BLaER1 (cell line): ENCODE measurements at regions not wholly inside any gene's neighbourhood (a gene's known extent, or its start where the extent isn't known, plus 50 kb on each side); places are given as distances from the start of the nearest gene placed in this dataset.
"Not testable (repeated sequence)": the region's sequence is repeated elsewhere in the genome, so short reads cannot be mapped to it uniquely, and the experiment has no call there.

ENCODE experiments used
- H3K27ac ChIP-seq: shearing (Covaris generic); formaldehyde crosslinking; 2 replicates; pipeline ENCODE4 v1.8.1; 2022
- H3K27me3 ChIP-seq: shearing (Covaris generic); formaldehyde crosslinking; 2 replicates; pipeline ENCODE4 v1.8.1; 2022
- H3K36me3 ChIP-seq: shearing (Covaris generic); formaldehyde crosslinking; 2 replicates; pipeline ENCODE4 v1.8.1; 2022
- H3K4me1 ChIP-seq: shearing (Covaris generic); formaldehyde crosslinking; 2 replicates; pipeline ENCODE4 v1.8.1; 2022
- H3K4me2 ChIP-seq: shearing (Covaris generic); formaldehyde crosslinking; 2 replicates; pipeline ENCODE4 v1.8.1; 2022
- H3K4me3 ChIP-seq: shearing (Covaris generic); formaldehyde crosslinking; 2 replicates; pipeline ENCODE4 v1.8.1; 2022
- H3K9ac ChIP-seq: shearing (Covaris generic); formaldehyde crosslinking; 2 replicates; pipeline ENCODE4 v1.8.1; 2022
- H3K9me3 ChIP-seq: shearing (Covaris generic); formaldehyde crosslinking; 2 replicates; pipeline ENCODE4 v1.8.1; 2022
- H4K20me1 ChIP-seq: shearing (Covaris generic); formaldehyde crosslinking; 2 replicates; pipeline ENCODE4 v1.8.1; 2022
- Cebpa-rat ChIP-seq: shearing (Covaris generic); IDR thresholded peaks from 2 replicates; pipeline ENCODE4 v1.8.1; 2022

DNA sequence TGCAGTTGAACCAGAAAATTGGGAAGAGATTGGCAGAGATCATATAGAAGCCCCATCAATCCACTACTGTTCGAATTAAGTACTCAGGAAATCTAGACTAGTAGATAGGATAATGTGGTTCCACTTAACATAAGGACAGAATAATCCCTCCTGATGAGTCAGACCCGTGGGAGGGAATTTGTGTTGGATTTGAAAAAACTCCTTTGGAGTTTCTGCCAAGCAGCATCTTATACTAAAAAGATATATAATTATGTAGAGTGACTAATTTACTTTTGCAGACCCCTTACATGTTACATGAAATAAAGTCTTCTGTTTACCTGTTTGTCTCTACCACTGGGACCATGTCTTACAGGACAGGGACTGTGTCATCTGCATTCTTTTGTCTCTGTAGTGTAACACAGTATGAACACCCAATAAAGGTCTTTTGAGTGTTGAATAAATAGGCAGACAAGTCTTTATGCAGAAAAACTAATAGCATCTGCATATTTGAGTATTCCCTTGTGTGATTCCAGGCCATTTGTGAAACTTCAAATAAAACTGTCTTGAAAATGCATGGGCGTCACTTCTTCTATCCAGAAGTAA, 122.6 kb upstream of the DNAJC10 start:
- no peak for TF ChIP-seq Cebpa-rat
- no peaks in the 10 kb centered on the region for H3K9me3 ChIP-seq
- H3K36me3 ChIP-seq, result no peaks in the 10 kb centered on the region
- H3K9ac ChIP-seq, result no peak overlapping the region
- no peak overlapping the region for H3K4me3 ChIP-seq
- H3K4me1 ChIP-seq, result no peaks in the 10 kb centered on the region
- H3K27me3 ChIP-seq, result no peaks in the 10 kb centered on the region
- H3K27ac ChIP-seq, result no peak overlapping the region
- H3K4me2 ChIP-seq, result no peak overlapping the region
- H4K20me1 ChIP-seq, result no peaks in the 10 kb centered on the region

DNA sequence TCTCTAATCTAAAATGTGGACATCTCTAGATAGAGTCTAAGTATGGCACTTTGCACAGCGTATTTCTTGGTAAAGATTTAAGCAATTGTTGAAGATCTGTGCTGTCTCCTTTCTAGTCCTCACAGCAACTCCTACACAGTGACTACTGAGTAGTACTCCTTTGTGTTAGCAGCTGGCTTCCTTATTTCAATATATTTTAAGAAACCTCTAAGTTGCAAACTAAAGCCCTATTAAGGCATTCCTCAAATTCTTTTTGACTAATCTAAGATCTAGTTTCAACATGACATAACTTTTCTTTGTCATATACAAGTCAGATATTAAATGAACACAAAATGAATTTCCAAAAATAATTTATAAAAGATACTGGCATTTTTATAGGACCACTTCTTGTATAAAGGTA, 121.8 kb upstream of the DNAJC10 start:
- H3K27ac ChIP-seq, result no peak overlapping the region
- H3K27me3 ChIP-seq, result no peaks in the 10 kb centered on the region
- TF ChIP-seq Cebpa-rat, result no peak
- H4K20me1 ChIP-seq, result no peaks in the 10 kb centered on the region
- H3K36me3 ChIP-seq, result no peaks in the 10 kb centered on the region
- no peak overlapping the region for H3K4me2 ChIP-seq
- no peak overlapping the region for H3K9ac ChIP-seq
- H3K4me1 ChIP-seq, result no peaks in the 10 kb centered on the region
- H3K9me3 ChIP-seq, result no peaks in the 10 kb centered on the region
- H3K4me3 ChIP-seq, result no peak overlapping the region

DNA sequence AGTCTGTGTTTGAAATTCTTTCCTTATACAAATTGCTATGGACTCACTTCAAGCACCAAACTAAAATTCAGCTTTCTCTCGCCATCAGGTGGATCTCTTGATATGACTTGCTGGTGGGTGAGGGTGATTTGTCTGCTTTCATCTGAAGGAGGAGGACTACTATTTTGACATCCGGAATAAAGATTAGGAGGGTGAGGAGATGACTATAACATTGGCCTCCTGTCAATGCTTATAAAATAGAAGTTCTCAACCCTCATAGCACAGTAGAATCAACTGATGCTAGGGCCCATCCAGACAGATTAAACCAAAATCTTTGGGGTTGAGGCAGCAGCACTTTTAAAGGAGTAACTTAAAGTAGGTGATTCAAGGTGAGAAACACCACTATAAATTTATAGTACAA, 120.4 kb upstream of the DNAJC10 start:
- Histone ChIP-seq H3K4me3 (no peak overlapping the region), H4K20me1 (no peaks in the 10 kb centered on the region), H3K4me2 (no peak overlapping the region), H3K9me3 (no peaks in the 10 kb centered on the region), H3K36me3 (no peaks in the 10 kb centered on the region), H3K4me1 (no peaks in the 10 kb centered on the region), H3K27me3 (no peaks in the 10 kb centered on the region), H3K9ac (no peak overlapping the region), H3K27ac (no peak overlapping the region)
- no peak for TF ChIP-seq Cebpa-rat

DNA sequence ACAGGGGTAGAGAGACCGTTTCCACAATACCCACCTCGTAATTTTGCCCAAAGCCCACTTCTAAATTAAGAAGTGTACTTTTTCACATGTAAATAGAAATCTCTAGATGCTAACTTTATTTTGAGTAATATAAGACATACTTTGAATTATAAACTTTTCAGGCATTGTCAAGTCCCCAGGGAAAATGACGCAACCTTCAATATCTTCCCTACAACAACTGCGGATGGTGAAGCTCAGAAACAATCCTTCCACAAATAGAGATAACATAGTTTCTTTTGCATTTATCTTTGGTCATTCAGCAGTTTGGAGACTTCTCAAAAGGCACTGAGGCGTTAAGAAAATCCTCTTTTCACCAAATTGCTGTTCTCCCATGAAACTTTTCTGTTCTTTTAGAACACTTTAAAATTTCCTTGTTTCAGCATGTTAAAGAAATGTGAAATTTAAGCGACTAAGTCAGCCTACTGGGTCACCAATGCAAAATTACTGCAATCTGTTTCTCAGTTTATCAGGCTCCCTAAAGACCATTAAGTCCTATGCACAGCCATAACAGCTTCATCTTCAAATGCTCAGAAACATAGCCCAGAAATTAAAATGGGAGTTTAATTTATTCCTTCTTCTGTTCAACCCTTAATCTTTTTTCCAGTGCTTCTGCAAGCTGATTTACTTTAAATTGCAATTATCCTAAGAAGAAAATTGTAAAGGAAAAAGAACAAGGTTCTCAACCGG, 118.3 kb upstream of the DNAJC10 start:
- Histone ChIP-seq H3K27ac (no peak overlapping the region), H3K4me2 (no peak overlapping the region), H3K4me3 (no peak overlapping the region), H3K9ac (no peak overlapping the region), H3K27me3 (no peaks in the 10 kb centered on the region), H3K4me1 (no peaks in the 10 kb centered on the region), H4K20me1 (no peaks in the 10 kb centered on the region), H3K9me3 (0 out of 2 replicates have a peak, but pooled peaks cover 8% of the 10 kb centered on the region), H3K36me3 (no peaks in the 10 kb centered on the region)
- TF ChIP-seq Cebpa-rat, result no peak

DNA sequence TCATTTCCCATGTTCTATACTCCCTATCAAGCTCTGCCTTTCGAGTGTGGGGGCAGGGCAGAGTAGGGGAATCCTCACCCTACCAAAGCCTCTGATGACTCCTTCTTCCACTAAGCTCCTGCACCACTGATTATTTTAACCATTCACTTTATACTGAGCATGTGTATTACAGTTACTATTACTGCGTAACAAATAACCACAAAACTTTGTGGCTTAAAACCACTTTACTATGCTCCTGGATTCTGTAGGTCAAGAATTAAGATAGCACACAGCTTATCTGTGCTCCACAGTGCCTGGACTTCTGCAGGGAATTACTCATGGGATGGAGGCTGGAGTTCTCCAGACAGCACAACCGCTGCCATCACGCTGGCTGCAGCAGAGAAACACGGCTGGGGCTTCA, 117.4 kb upstream of the DNAJC10 start:
- Histone ChIP-seq H3K4me3 (no peak overlapping the region), H3K27me3 (no peaks in the 10 kb centered on the region), H3K4me2 (no peak overlapping the region), H3K4me1 (no peaks in the 10 kb centered on the region), H4K20me1 (no peaks in the 10 kb centered on the region), H3K9me3 (0 out of 2 replicates have a peak, but pooled peaks cover 8% of the 10 kb centered on the region), H3K36me3 (no peaks in the 10 kb centered on the region), H3K27ac (no peak overlapping the region), H3K9ac (no peak overlapping the region)
- TF ChIP-seq Cebpa-rat, result no peak

DNA sequence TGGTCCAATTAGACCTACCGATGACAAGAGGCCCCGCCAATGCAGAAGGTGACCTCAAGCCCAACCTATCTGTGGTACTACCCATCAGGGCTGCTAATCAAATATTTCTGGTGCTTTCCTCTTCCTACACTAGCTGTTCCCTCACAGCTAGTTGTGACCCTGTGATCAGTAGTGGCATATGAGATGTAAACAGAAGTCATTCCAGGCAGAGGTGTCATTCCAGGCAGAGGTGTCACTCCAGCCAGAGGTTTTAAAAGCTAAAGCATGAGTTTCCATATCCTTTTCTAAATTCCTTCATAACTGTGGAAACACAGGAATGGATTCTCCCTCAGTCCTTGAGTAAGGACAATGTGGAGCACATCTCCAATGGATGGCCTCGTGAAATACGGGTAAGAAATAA, 110.9 kb upstream of the DNAJC10 start:
- Histone ChIP-seq H3K9me3 (peaks cover 23% of the 10 kb centered on the region), H4K20me1 (no peaks in the 10 kb centered on the region), H3K27me3 (no peaks in the 10 kb centered on the region), H3K27ac (no peak overlapping the region), H3K4me1 (no peaks in the 10 kb centered on the region), H3K9ac (no peak overlapping the region), H3K36me3 (no peaks in the 10 kb centered on the region), H3K4me3 (no peak overlapping the region), H3K4me2 (no peak overlapping the region)
- no peak for TF ChIP-seq Cebpa-rat

DNA sequence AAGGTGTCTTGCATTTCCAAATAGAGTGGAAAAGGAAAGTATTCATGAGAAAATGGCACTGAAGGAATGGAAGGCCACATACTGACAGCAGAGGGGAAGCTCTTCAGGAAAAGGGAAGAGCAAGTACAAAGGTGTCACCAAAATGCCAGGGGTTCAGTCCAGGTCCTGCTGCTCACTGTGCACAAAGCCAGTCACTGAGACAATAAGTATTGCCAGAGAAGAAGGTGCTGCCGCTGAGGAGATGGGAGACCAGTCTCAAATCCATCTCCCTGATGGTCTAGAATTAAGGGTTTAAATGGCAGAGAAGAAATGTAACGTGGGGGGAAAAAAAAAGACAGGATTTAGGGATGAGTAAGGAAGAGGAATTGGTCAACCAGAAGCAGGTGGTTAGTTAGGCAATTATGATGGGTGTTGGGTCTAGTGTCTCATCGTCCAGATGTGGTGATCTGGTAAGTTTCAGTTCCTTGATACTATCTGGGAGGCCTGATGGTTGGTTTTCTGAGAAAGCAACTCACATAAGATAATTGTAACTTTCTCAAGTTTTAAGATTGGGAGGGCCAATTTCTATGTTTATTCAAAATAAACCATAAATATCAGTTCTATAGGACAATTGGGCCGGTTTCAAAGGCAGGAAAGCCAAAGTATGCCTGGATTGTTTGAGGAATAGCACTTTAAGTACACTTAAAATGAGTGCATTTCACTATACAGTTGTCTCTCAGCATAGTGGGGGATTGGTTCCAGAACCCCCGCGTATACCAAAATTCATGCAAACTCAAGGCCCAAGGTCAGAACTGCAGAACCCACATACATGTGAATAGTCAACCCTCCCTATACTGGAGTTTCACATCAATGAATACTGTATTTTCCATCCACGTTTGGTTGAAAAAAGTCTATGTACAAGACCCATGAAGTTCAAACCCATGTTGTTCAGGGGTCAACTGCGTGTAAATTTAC, 109.1 kb upstream of the DNAJC10 start:
- H3K4me1 ChIP-seq, result no peaks in the 10 kb centered on the region
- no peak for TF ChIP-seq Cebpa-rat
- no peaks in the 10 kb centered on the region for H3K36me3 ChIP-seq
- H3K4me3 ChIP-seq, result no peak overlapping the region
- no peak overlapping the region for H3K9ac ChIP-seq
- no peak overlapping the region for H3K27ac ChIP-seq
- no peak overlapping the region for H3K4me2 ChIP-seq
- no peaks in the 10 kb centered on the region for H3K27me3 ChIP-seq
- H3K9me3 ChIP-seq, result peaks cover 17% of the 10 kb centered on the region
- H4K20me1 ChIP-seq, result no peaks in the 10 kb centered on the region

DNA sequence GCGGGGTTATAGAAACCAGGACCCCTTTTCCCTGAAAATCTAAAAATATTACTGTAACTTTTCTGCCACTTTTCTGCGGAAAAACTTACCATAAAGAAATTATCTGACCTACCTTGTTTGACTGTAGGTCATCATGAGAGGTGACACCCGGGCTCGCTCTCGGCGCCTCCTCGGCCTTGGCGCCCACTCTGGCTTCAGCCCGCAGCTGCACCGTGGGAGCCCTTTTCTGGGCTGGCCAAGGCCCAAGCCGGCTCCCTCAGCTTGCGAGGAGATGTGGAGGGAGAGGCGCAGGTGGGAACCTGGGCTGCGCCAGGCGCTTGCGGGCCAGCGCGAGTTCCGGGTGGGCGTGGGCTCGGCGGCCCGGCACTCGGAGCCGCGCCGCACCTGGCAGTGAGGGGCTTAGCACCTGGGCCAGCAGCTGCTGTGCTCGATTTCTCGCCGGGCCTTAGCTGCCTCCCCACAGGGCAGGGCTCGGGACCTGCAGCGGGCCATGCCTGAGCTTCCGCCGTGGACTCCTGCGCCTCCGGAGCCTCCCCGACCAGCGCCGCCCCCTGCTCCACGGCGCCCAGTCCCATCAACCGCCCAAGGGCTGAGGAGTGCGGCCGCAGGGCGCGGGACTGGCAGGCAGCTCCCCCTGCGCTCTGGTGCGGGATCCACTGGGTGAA, 107.7 kb upstream of the DNAJC10 start:
- Histone ChIP-seq H3K4me3 (no peak overlapping the region), H3K9ac (no peak overlapping the region), H3K4me1 (no peaks in the 10 kb centered on the region), H3K27ac (no peak overlapping the region), H3K4me2 (no peak overlapping the region), H3K9me3 (peaks cover 15% of the 10 kb centered on the region), H3K36me3 (no peaks in the 10 kb centered on the region), H4K20me1 (no peaks in the 10 kb centered on the region), H3K27me3 (no peaks in the 10 kb centered on the region)
- no peak for TF ChIP-seq Cebpa-rat

DNA sequence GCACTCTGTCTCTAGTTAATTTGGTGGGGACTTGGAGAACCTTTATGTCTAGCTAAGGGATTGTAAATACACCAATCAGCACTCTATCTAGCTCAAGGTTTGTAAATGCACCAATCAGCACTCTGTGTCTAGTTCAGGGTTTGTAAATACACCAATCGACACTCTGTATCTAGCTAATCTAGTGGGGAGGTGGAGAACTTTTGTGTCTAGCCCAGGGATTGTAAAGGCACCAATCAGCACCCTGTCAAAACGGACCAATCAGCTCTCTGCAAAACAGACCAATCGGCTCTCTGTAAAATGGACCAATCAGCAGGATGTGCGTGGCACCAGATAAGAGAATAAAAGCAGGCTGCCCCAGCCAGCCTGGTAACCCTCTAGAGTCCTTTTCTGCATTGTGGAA, 107.1 kb upstream of the DNAJC10 start:
- not testable (repeated sequence) for H3K27ac ChIP-seq, H3K4me2 ChIP-seq, H3K9ac ChIP-seq, H3K27me3 ChIP-seq, H3K36me3 ChIP-seq, H4K20me1 ChIP-seq, H3K4me3 ChIP-seq, H3K4me1 ChIP-seq
- peaks cover 15% of the 10 kb centered on the region for H3K9me3 ChIP-seq
